GM19372 (cell line): ENCODE measurements at regions not wholly inside any gene's neighbourhood (a gene's known extent, or its start where the extent isn't known, plus 50 kb on each side); places are given as distances from the start of the nearest gene placed in this dataset.
"Not testable (repeated sequence)": the region's sequence is repeated elsewhere in the genome, so short reads cannot be mapped to it uniquely, and the experiment has no call there.

Experiments used
- ATAC-seq: cut with Tn5 transposase; IDR thresholded peaks from one replicate; pipeline ENCODE4 v1.9.1; 2021; ENCODE audit warnings: mild to moderate bottlenecking, low read depth, moderate library complexity; ENCODE audit not compliant: unreplicated experiment

DNA sequence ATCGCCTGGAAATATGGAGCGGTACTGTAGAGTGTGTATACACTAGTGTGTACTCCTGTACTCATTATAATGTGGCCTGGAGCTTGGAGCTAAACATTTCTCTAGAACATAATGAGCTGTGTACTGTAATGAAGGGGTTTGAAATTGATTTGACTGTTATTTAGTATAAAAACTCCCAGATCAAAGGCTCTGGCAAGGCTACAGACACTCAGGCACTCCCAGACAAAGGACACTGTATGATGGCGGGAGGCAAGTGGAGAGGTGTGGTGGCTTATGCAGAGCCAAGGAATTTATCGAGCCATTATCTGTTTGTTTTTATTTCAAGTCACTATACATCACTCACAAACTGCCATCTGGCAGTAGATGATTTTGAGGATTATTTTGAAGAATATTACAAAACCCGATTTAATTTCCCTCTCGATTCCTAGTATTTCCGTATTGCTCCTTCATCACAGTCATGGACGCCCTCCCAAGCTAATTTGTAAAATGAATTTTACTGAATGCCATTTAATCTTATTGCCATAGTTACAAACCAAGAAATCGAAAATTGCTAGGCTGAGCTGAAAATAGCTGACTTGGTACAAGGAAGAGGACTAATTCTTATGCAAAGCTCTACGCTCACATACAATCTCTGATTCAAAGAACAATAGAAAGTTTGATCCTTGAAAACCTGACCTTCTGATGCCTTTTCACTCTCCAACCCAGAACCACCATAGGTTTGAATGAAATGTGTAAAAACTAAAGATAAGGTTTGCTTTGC, 240.2 kb upstream of the SEMA6A start:
- ATAC-seq = no peak

- ATAC-seq = no peak
Measured at GRCh38 chr5:116813906-116814305, 239.3 kb upstream of the SEMA6A start.

GRCh38 chr5:116813356-116813755, 238.7 kb upstream of the SEMA6A start:
- no peak for ATAC-seq

GRCh38 chr5:116810951-116811350, 236.3 kb upstream of the SEMA6A start:
- no peak for ATAC-seq

GRCh38 chr5:116806836-116807235, 232.2 kb upstream of the SEMA6A start:
- ATAC-seq = no peak

GRCh38 chr5:116799401-116799800, 224.8 kb upstream of the SEMA6A start:
- ATAC-seq = no peak

- ATAC-seq = no peak
Measured at GRCh38 chr5:116795189-116795588, 220.6 kb upstream of the SEMA6A start.

DNA sequence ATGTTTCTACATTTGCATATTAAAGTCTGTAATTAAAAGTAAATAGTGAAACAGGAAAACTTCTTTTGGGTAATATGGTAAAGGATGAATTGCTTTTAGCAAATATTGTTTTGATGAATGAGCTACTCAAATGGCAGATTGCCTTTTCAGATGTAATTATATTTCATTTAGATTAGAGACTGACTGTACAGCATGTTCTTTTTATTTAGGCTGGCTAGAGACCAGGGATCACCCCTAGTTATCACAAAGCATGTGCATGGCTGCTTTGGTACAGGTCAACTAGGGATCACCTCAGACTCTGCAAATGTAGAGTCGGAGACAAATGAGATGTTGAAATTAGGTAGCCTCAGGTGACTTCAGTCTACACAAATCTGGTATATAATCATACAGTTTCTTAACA, 214.9 kb upstream of the SEMA6A start:
- ATAC-seq = no peak

GRCh38 chr5:116788851-116789403, 214.3 kb upstream of the SEMA6A start:
- no peak for ATAC-seq

DNA sequence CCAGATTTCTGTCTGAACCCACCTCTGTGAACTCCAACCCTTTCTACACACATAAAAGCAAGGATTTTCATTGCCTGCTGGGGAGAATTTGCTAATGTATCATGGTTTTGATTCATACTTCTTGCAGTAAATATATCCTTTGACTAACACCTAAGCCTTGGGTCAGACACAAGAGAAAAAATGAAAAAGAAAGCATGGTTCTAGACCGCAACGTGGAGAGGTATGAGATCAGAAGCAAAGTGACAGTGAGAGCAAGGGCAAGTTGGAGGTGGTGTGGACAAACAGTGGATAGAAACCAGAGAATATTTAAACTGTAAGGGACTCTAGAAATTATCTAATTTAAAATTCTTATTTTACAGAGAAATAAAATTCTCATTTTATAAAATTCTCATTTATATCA, 212.9 kb upstream of the SEMA6A start:
- no peak for ATAC-seq

DNA sequence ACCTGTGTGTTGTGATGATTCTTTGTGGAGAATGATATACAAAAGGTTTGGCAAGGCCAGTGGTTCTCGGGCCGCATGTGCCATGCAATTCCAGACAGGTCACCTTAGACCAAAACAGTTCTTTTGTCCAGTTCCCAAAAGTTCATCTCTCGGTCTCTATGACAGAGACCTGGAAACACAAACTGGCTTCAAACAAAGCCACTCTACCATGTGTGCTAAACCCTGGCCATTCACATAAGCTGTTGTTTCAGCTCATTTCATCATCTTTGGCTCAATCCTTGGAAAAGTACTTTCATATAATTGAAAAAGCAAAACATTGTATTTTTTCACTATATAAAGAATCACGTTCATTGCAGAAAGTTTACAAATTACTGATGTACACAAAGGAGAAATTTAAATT, 210.5 kb upstream of the SEMA6A start:
- no peak for ATAC-seq

GRCh38 chr5:116779846-116780245, 205.2 kb upstream of the SEMA6A start:
- ATAC-seq = no peak

DNA sequence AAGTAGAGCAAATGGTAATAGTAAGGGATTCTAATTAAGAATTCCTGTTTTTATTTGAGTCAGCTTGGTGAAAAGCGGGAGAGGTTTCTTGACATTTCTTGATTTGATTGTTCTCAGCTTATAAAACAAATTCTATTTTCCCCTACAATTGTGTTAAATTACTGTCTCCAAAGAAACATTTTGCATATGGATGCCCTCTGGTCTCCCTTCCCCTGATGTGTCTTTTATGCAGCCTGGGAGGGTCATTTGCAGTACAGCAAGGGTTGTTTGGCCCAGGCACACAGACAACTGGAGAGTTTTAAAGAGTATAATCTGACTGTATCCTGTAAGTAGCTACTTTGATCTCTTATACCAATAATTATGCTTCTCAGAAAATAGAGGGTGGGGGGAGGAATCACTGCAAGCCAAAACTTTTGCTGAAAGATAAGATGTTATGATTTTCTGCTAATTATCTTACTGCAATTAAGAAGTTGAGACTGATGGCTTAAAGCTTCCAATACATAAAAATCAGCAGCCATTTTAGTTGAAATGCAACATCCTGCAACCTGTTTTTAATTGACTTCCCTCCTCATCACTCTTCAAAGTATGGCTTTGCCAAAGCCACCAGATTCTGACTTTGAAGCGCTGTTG, 204.1 kb upstream of the SEMA6A start:
- ATAC-seq = no peak

DNA sequence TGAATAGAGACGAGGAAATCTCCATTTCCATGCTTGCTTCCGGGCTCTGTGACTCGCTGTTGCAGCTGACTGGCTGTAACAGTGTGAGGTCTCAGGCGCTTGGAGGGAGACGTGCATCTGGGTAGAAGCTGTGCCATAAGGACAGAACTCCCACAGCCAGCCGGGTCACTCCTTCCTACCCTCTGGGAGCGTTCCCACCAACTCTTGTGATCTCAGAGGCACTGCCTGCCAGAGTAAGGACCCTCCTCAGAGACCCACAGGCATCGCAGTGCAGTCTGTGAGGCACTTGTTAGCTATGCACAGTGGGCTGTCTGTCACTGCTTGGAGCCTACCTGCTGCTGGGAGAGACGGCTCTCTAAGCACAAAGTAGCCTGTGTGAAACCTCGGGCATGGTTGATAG, 203.4 kb upstream of the SEMA6A start:
- ATAC-seq = peak; percentile 69

DNA sequence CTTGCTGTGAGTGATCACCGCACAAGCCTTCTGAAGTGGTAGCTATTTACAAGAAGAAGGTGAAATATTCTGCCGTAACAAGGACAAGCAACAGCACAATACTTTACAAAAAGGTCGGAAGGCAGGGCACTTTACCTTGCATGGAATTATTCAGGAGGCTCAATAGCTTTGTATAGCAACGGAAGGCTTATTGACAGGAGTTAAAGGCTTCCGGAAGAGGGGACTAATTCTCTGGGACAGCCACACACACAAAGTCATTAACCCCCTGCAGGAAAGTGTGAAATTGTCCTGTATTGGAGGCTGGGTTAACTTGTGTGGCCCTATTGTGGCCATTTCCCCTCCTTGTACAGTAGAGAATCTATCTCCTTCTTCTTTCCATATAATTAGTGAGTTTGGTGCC, 199.3 kb upstream of the SEMA6A start:
- no peak for ATAC-seq

DNA sequence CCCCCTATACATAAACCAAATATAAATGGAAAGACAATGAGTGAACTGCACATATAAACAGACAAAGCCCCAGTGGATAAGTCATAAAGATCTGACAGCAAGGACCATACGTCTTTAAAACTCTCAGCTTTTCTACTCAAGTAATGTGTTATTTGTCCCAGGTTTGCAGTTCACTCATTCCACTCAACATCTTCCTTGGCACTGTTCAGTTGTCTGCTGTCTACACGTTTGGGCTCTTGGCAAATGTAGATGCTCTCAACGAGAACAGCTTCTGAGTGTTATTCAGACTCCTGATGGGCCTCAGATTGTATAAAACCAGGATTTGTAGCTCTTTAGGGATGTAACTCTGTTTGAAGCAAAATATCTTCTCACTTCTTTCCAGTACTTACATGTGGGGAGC, 198.2 kb upstream of the SEMA6A start:
- ATAC-seq = no peak

DNA sequence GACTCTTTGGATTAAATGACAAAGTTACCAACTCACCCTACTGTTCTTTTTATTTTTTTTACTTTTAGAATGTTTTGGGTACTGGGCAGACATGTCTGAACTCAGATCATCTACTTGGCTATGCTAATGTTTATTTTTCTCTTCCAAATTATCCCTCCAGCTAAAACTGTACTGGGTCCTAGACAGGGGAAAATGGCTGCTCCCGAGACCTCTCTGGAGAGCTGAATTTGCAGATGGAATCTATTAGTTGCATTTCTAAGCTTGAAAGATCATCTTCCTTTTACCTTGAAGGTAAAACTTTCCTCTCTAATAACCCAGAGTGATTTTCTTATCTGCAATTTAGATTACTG, 197.5 kb upstream of the SEMA6A start:
- no peak for ATAC-seq

- ATAC-seq = no peak
Measured at GRCh38 chr5:116771466-116772151, 197.0 kb upstream of the SEMA6A start.

DNA sequence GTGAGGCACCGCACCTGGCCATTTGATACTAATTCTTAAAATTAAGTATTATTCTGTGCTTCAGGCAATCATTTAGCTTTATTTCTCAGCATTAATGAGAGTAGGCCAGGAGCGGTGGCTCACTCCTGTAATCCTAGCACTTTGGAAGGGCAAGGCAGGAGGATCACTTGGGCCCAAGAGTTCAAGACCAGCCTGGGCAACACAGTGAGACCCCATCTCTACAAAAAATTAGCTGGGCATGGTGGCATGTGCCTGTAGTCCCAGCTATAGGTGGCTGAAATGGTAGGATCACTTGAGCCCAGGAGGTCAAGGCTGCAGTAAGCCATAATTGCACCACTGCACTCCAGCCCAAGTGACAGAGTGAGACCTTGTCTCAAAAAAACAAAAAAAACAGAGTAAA, 195.3 kb upstream of the SEMA6A start:
- not testable (repeated sequence) for ATAC-seq

- no peak for ATAC-seq
Measured at GRCh38 chr5:116769470-116769869, 194.8 kb upstream of the SEMA6A start.

DNA sequence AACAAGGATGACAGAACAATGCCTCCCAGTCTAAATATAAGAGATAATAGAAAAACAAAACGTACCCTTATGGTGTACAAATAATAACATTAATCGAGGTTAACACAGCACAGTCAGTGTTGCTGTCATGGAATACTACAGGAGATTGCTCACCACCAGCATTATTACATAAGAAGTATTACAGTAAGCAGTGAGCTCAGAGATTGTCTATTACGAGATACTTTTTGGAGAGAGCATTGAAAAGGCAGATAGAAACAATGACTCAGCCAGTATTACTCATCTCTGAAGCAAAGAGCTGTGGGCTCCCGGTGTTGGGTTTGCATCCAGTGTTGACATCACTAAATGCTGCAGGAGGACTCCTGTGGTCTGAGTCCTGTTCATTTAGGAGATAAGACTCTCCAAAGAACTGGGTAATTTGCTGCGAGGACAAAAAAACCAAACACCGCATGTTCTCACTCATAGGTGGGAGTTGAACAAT, 191.9 kb upstream of the SEMA6A start:
- no peak for ATAC-seq
